ENCODE measurements at regions not wholly inside any gene's neighbourhood (a gene's known extent, or its start where the extent isn't known, plus 50 kb on each side); places are given as distances from the start of the nearest gene placed in this dataset.

DNA sequence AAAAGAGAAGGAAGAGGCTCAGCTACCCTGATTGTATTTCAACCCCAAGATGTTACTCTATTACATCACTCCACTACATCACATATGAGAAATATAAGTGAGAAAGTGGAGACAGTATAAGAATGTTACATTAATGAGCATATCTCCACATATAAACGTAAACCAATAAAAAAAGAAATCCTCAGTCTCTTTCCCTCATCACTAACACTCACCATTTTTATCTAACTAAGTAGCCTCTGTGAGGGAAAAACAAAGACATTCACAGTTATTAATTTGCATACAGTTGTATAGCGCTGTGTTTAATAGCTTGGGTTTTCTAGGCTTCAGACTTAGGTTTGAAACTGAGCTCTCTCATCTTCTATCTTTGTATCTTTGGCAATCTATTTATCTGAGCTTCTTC is 489.1 kb upstream of the LRRTM4 start:
- TF ChIP-seq CTCF (IDR thresholded peaks at IDR 0.05) (no peak), POLR2AphosphoS5 (IDR thresholded peaks at IDR 0.05; ENCODE audit: insufficient read depth in 1 of 2, low read depth in 1 of 2) (no peak), POLR2A (IDR thresholded peaks at IDR 0.05) (no peak)

All from vagina (tissue), 2 donors.